RKO (cell line): ENCODE measurements at regions not wholly inside any gene's neighbourhood (a gene's known extent, or its start where the extent isn't known, plus 50 kb on each side); places are given as distances from the start of the nearest gene placed in this dataset.

Experiments used
- DNase-seq: peaks from one replicate; pipeline ENCODE4 v3.0.0-alpha.2; 2016; ENCODE audit warnings: low spot score

GRCh38 chr20:57804470-57805250, 94.8 kb upstream of the PMEPA1 start:
- no peak for DNase-seq

GRCh38 chr20:57803508-57804005, 93.7 kb upstream of the PMEPA1 start:
- no peak for DNase-seq

DNA sequence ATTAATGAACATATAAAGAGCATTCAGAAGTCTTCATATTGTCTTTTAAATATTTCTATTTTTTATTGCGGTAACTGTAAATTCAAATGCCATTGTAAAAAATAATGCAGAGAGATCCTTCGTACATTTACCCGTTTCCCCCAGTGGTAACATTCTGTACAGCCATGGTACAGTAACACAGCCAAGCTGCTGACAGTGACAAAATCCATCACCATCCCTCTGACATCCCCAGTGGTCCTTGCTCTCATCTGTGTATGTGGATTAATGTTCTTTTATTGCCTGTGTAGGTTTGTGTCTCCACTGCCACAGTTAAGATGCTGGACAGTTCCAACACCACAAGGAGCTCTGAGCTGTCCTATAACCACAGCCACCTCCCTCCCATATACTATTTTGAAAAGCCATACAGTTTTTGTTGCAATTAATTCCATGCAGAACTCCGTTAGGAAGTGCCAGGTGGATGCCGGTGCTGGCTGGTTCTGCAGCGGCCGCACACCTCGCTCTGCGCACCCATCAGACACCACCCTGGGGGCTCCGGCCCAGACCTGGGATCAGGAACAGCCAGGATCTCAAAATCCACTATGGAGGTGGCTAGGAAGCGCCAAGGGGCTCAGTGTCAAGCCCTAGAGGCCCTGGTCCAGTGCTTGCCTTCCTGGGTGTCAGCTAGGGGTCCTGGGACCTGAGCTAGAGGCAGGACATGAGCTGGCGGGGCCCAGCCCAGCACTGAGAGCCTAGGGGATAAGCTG, 93.1 kb upstream of the PMEPA1 start:
- no peak for DNase-seq

DNA sequence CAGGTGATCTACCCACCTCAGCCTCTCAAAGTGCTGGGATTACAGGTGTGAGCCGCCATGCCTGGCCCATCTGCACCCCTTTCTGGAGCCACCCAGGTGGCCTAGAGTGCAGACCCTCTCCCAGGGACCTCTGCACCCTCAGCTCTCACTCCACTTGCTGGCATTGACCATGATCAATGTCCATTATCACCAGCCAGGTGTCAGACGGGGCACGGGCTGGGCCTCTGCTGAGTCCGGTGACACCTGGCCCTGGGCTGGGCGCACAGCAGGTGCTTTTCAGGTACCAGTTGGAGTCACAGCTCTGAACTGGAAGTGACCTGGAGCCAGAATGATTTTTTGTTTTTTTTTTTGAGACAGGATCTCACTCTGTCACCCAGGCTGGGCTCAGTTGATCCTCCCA, 91.8 kb upstream of the PMEPA1 start:
- DNase-seq, result no peak

DNA sequence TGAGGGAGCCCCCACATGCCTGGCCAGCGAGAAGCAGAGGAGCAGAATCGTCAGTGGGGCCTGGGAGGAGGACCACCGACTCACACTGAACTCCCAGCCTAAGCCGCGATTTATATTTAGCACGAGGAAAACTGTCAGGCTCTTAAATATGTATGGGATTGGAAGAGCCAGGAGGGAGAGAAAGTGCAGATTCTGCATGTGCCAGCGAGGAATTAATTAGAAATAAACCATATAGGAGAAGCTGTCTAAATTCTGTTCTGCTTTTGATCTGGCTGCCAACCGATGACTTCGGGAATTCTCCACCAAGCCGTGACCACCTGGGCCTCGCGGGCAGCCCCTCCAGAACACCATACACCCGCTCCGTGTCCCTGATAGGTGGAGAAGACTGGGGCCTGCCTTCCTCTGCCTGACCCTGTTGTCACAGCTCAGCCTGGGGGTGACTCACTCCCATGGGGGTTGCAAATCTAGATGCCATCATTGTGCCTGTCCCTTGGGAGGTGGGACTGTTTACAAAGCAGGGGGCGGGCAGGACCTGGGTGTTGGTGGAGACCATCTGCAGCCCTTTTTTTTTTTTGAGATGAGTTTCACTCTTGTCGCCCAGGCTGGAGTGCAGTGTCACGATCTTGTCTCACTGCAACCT, 91.1 kb upstream of the PMEPA1 start:
- DNase-seq, result no peak

DNA sequence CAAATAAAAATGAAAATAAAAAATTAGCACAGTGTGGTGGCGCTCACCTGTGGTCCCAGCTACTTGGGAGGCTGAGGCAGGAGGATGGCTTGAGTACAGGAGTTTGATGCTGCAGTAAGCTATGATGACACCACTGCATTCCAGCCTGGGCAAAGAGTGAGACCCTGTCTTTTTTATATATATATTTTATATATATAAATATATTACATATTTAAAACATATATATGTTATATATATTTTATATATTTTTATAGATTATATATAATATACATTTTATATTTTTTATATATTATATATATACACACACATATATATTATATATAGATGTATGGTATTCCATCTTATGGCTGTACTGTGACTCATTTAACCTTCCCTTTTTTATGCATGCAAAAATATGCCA, 87.6 kb upstream of the PMEPA1 start:
- DNase-seq, result no peak

DNA sequence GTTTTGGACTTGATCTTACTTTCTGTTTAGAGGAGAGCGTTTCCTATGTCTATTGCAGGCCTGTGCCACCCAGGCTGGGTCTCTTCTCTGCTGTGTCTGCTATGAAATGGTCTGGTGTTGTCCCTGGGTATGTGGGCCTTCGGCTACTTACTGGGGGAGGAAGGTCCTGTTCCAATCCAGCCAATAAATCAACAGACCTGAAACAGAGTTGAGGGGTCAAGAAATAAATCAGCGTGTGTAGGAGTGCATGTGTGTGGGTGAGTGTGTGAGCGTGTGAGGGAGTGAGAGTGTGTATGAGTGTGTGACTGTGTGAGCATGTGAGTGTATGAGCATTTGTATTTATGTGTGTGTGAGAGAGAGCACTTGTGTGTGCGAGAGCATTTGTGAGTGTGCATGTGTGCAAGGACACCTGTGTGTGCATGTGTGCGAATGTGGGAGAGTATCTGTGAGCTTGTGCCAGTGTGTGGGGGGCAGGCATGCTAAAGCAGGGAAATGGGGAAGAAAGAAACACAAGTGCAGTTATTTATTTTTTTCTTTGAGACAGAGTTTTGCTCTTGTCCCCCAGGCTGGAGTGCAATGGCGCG, 86.3 kb upstream of the PMEPA1 start:
- no peak for DNase-seq

DNA sequence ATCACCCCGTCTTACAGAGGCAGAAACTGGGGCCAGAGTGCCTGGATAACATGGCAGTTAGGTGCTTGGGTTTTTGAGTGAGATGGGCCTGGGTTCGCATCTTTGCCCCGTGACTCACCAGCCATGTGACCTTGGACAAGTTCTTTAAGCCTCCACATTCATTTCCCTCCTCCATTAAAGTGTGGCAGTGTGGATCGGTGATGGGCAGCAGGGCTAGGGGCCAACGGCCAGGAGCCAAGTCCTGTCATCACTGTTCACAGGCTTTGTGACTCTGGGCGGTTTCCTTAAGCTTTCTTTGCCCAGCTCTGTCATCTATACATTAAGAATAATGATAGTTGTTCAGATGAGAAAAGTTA, 85.5 kb upstream of the PMEPA1 start:
- peak; percentile 16 for DNase-seq

GRCh38 chr20:57794600-57795341, 85.0 kb upstream of the PMEPA1 start:
- DNase-seq, result no peak

DNA sequence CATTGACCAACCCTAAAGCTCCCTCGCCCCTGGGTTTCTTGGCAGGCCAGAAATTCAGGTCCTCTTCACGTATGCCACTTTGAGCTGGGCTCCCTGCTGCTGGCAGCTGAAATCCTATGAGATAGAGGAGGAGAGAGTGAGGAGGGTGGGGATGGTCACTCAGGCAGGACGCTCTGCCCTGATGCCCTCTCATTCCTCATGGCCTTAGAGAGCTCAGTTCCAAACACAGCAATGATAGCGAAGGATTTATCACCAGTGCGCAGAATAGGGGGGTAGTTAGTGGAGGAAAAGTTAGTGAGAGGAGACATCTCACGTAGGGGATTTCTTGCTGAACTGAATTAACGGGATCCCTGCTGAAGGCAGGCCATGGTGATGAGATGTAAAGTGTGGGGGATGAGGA, 84.2 kb upstream of the PMEPA1 start:
- DNase-seq, result no peak

DNA sequence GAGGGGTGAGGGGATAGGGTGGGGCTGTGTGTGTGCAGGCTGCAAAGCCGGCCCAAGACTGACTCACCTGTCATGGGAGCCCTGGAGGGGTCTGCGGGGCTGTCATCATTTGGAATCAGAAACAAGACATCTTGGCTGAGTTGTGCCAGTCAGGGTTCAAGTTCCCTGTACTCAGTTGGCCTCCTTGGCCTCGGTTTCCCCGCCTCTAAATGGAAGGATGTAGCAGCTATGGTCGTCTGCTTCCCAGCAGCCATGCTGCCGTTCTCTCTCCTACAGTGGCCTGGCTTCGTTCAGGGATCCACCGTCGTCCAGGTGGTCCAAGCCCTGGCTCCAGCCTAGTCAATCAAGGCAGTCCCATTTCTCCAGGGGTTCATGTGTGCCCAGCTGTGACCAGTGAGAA, 83.6 kb upstream of the PMEPA1 start:
- DNase-seq, result no peak

GRCh38 chr20:57792386-57793080, 82.7 kb upstream of the PMEPA1 start:
- DNase-seq, result no peak

DNA sequence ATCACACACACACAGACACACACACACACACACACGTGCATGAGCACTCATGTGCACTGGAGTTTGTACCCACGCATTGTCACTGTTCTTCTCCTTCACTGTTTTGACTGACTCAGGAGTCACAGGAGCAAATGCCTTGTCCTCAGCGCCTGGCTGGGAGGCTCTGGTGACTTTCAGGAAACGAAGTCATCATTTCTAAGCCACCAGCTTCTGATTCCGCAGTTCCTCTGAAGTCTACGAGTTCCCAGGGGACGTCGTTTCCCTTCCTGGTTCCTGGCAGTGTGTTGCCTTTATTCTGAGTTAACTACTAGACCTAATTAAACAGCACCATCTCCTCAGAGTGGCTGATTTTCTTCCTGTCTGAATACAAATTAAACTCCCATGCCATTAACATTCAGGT, 82.2 kb upstream of the PMEPA1 start:
- no peak for DNase-seq

DNA sequence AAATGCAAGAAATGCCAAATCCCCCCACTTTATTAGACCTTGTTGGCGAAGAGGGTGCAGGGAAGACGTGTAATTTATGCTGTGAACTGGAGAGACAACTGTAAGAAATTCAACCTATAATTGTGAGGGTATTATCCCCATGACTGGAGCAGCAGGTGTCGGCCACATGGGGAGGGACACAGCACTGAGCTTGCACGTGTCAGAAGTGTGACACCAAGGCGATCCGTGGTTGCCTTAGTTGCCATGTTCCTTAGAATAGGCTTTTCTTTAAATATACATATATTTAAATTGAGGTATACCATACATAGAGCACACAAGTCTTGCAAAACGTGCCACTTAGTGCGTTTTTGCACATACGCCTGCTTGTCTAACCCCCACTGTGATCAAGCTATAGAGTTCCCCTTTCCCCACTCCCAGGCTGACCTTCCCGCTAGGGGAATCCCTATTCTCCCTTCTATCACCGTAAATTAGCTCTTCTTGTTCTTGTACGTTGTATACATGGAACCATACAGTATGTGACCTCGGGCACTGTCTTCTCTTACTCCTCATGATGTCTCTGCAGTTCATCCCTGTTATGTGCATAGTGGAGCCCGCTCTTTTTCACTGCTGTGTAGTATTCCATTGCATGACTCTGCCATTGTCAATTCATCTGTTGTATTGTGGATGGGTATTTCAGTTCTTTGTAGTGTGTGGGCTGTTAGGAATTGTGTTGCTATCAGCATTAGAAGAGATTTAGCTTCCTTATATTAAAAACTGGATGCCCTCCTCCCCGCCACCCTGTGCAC, 81.6 kb upstream of the PMEPA1 start:
- no peak for DNase-seq

- DNase-seq, result no peak
Measured at GRCh38 chr20:57790176-57790575, 80.4 kb upstream of the PMEPA1 start.

- DNase-seq, result no peak
Measured at GRCh38 chr20:57788936-57789613, 79.3 kb upstream of the PMEPA1 start.

- no peak for DNase-seq
Measured at GRCh38 chr20:57787990-57788781, 78.4 kb upstream of the PMEPA1 start.

DNA sequence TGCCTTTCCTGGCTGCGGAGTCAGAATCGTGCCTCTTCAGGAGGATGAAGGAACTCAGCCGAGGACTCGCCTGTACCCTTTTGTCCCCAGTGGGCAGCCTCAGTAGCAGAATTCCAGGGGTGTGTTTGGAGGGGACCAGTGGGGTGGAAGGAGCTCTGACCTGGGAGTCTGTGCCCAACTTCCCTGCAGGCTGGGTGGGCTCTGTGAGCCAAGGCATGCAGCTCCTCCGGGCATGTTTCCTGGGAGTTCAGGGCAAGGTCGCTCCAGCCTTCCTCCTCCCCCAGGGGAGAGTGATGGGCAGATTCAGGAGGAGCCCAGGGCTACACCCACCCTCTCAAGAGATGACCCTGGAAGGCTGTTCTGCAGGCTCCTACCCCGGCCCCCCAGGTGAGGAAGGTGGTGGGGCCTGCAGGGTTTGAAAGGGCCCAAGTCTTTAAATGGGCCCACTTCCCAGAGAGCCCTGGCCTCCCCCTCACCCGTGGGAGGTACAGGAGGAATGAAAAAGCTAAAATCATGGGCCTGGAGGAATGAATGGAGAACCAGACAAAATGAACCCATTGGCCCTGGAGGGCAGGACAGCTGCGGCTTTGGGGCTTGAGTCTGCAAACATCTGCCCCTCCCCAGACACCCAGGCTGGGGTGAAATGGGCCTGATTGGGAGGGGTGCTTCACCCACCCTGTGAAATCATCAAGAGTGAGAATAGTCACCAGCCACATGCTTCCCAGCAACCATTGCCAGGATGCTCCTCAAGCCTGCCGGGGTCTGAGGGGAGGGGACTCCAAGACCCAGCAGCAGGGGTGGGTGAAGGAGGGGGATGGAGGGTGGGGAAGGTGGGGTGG, 77.6 kb upstream of the PMEPA1 start:
- DNase-seq, result no peak
